HG03280 (cell line): ENCODE measurements at regions not wholly inside any gene's neighbourhood (a gene's known extent, or its start where the extent isn't known, plus 50 kb on each side); places are given as distances from the start of the nearest gene placed in this dataset.

Experiments
- ATAC-seq: cut with Tn5 transposase; IDR thresholded peaks from one replicate; pipeline ENCODE4 v1.9.1; 2021; ENCODE audit warnings: mild to moderate bottlenecking, moderate library complexity; ENCODE audit not compliant: unreplicated experiment

- no peak for ATAC-seq
These were observed 97.9 kb upstream of the PRL start for GRCh38 chr6:22394691-22395090.

GRCh38 chr6:22399693-22400092 lies 102.9 kb upstream of the PRL start:
- no peak for ATAC-seq

GRCh38 chr6:22401206-22401605 lies 104.4 kb upstream of the PRL start:
- ATAC-seq = no peak

- ATAC-seq = no peak
These were observed 105.1 kb upstream of the PRL start for GRCh38 chr6:22401932-22402331.

GRCh38 chr6:22409486-22409885 lies 112.7 kb upstream of the PRL start:
- no peak for ATAC-seq

GRCh38 chr6:22411376-22412105 lies 114.7 kb upstream of the PRL start:
- no peak for ATAC-seq

GRCh38 chr6:22412994-22413393 lies 116.2 kb upstream of the PRL start:
- ATAC-seq = no peak

- ATAC-seq = no peak
These were observed 117.0 kb upstream of the PRL start for GRCh38 chr6:22413681-22414311.

- no peak for ATAC-seq
These were observed 121.9 kb upstream of the PRL start for GRCh38 chr6:22418714-22419113.

GRCh38 chr6:22421198-22421597 lies 124.4 kb upstream of the PRL start:
- ATAC-seq = no peak

GRCh38 chr6:22424196-22424595 lies 127.4 kb upstream of the PRL start:
- ATAC-seq = no peak

- no peak for ATAC-seq
These were observed 135.2 kb upstream of the PRL start for GRCh38 chr6:22432060-22432459.

GRCh38 chr6:22433745-22434144 lies 135.6 kb upstream of the HDGFL1 start:
- no peak for ATAC-seq

GRCh38 chr6:22435151-22435550 lies 134.2 kb upstream of the HDGFL1 start:
- no peak for ATAC-seq

- ATAC-seq = no peak
These were observed 133.2 kb upstream of the HDGFL1 start for GRCh38 chr6:22436134-22436533.

- ATAC-seq = no peak
These were observed 131.7 kb upstream of the HDGFL1 start for GRCh38 chr6:22437665-22438064.

GRCh38 chr6:22442826-22443225 lies 126.5 kb upstream of the HDGFL1 start:
- ATAC-seq = no peak

- ATAC-seq = no peak
These were observed 125.0 kb upstream of the HDGFL1 start for GRCh38 chr6:22444330-22444729.

GRCh38 chr6:22445946-22446345 lies 123.4 kb upstream of the HDGFL1 start:
- ATAC-seq = no peak

- ATAC-seq = no peak
These were observed 121.8 kb upstream of the HDGFL1 start for GRCh38 chr6:22447249-22448196.

- no peak for ATAC-seq
These were observed 121.1 kb upstream of the HDGFL1 start for GRCh38 chr6:22448291-22448711.

GRCh38 chr6:22451962-22452361 lies 117.4 kb upstream of the HDGFL1 start:
- no peak for ATAC-seq
